Fibroblast of skin of abdomen (primary cell): ENCODE measurements at regions not wholly inside any gene's neighbourhood (a gene's known extent, or its start where the extent isn't known, plus 50 kb on each side); places are given as distances from the start of the nearest gene placed in this dataset.

Experiments
- DNase-seq: peaks from one replicate; pipeline ENCODE4 v3.0.0-alpha.2; 2013

DNA sequence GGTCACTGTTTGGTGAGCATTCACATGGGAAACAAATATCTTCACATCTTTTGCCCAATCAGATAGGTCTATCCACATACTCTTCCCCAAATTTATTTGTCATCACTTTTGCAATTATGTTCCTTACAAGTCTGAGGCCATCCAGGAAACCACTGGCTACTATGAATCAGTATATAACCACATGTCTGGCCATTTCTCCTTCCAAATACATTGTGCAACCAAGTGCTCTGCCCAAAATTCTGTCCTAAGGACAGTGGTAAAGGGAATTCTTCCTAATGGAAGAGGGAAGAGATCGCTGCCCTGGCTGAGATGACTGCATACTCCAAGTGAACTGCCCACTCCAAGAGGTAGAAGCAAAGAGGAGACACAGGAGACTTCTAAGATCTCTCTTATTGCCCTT lies 148.9 kb upstream of the MAX start:
- DNase-seq: peak; percentile 95

DNA sequence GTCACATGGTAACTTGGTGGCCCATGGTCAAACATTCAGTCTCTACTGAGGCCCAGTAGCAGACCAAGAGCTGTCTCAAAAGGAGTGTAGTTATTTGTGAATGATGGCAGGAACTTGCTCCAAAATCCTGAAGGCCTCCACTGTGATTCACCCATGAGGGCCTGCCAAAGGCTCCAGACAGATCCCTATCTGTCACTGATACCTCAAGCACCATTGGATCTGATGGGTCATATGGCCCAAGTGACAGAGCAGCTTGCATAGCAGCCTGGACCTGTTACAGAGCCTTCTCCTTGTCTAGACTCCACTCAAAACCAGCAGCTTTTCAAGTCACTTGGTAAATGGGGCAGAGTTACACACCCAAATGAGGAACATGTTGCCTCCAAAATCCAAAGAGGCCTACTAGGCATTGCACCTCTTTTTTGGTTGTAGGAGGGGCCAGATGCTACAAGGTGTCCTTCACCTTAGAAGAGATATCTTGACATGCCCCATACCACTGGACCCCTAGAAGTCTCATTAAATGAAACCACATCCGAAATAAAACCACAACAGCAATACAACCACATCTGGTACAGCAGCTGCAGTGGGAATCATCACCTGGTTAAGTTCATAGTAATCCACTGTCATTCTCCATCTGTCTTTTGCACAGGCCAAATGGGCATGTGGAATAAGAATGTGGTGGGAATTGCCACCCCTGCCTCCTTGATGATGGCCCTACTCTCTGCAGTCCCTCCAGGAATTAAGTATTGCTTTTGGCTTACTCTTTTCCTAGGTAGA lies 150.4 kb upstream of the MAX start:
- DNase-seq: no peak

DNA sequence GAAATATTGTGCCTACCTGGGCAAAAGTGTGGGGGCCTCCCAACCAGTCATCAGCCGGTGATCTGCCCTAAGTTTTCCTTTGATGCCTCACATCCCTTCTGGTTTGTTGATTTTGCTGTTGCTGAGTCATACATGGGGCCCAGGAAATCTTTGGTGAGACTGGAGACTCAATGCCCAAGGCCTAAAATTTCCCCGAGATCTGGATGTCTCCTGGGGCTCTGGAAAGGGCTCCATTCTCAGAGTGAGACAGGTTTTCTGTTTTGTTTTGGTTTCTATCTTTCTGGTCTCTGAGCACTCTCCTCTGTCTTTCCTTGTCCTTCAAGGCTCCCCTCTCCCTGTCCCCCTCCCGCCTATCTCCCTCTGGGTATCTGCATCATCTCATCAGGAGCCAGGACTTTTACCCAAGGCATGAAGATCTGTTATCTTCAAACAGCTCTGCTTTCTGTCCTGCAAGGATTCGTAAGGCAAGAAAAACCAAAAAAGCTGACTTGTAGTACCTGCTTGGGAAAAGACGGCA lies 152.8 kb upstream of the MAX start:
- DNase-seq: peak; percentile 61

DNA sequence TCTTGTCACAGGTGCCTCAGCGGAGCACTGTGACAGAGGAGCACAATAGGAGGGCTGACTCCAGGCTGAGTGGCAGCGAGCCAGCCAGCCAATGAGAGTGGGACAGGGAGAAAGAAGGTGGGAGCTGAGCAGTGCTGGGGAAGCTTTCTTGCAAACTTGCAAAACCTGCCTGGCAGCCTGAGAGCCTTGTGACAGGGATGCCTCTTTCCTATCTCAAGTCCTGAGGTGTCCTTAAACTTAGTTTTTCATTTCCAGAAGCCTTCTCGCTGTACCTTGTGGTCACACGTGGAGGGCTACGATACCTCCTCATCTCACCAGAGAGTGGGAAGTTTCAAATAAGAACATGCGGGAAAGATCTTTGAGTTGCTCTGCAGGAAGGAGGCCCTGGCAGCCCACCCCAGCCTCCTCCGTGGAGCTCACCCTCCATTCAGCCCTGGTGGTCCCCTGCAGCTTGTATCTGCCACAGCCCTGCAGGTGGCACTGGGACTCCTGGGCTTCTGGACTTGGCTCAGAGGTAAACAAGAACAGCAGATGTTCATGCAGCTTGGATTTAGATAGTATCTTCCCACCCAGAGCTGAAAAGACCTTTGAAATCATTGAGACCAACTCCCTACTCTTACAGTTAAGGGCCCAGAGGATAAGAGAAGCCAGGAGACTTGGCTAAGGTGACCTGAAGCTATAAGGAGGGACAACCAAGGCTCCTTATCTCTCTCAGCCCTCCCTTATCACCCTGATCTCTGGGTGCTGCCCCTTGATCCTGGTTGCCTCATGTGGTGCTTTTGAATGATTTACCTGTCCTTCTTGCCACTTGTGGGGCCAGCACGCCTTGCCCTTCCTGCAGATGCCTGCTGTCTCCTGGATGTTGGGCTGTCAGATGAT lies 153.5 kb upstream of the MAX start:
- no peak for DNase-seq

DNA sequence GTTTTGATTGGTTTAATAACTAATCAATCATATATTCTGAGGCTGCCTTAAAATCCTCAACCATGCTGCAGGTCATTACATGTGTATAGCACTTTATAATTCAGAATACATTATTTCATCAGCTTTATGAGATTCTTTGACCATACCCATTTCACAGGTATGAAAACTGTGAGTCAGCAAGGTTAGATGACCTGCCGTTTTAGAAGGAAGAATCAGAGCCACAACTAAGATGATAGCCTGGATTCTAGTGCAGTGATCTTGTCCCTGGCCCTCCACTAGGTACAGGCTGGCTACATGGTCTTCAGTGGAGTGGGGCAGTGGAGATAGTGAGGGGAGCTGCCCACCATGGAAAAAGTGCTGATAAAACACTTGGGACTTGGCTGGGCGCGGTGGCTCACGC lies 154.4 kb upstream of the MAX start:
- DNase-seq: no peak

DNA sequence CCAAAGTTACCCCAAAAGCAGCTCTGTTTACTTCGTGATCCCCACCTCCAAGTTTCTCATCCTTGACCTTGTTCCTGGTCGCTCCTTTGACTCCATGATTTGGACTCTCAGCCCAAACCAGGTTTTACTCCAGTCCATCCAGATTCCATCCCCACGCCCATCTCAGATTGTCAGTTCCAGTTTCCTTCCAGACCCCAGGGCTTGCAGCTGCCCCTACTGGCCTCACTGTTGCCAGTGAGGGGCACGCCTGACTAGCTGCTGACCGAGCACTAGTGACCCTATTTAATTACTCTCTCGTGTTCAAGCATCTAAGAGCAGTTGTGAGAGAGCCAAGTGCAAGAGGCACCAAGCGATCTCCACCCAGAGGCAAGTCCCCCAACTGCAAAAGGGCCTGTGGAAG lies 155.1 kb upstream of the FUT8 start:
- DNase-seq: no peak

DNA sequence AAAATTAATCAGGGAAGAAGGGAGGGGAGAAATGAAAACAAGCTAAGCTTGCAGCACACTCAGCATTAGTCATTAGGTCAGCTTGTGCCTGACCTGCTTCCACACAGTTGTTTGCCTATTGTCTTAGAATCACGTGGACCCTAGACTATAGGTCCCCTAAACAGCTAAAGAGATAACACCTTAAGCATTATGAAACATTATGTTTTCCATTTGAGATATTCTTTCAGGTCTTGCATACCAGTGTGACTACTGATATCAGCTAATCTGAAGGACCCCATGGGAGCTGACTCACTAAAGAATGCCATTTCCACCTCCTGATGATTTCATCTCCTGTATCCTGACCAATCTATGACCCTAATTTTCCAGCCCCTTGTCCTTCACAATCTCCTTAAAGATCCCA lies 154.1 kb upstream of the FUT8 start:
- peak; percentile 73 for DNase-seq

DNA sequence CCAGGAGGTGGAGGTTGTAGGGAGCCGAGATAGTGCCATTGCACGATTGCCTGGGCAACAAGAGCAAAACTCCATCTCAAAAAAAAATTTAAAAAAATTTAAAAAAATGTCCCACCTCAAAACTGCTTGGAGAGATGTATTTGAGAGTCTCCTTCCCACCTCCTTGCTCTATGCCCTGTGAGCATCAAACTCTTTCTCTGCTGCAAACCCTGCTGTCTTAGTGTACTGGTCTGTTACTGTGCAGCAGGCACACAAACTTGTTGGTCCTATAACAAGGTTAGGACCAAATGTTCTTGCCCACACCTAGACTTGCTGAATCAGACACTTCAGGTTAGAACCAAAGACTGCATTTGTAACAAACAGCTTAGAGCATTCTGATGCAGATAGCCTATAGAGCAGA lies 153.5 kb upstream of the FUT8 start:
- no peak for DNase-seq

DNA sequence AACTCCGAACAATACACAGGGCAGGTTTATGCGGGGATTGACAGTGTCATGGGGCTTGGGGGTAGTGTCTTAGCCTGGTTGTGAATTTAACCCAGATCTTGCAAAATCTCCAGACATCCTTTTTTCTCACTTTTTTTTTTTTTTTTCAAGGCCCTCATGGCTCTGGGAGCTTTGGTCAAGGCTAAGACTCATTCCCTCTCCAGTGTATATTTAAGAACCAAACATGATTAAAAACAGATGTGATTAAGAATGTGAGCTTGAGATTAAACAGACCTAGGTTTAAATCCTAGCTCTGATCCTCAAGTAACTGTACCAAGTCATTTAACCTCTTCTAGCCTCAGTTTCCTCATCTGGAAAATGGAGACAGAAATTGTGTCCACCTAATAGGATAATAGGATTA lies 151.7 kb upstream of the FUT8 start:
- peak; percentile 87 for DNase-seq

DNA sequence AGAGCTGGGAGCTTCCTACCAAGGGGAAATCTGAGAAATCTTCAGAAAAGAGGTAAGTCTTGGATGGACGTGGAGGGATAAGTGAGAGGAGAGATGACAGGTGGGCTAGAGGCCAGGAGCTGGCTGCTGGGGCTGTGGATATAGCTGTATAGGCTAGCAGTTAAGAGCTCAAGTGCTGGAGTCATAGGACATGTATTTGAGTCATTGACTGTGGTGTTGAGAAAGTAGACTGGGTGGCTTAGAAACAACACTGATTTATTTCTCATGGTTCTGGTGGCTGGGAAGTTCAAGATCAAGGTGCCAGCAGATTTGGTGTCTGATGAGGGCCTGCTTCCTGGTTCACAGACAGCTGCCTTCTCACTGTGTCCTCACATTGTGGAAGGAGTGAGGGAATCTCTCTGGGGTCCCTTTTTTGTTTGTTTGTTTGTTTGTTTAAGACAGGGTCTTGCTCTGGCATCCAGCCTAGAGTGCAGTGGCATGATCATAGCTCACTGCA lies 151.1 kb upstream of the FUT8 start:
- DNase-seq: no peak

DNA sequence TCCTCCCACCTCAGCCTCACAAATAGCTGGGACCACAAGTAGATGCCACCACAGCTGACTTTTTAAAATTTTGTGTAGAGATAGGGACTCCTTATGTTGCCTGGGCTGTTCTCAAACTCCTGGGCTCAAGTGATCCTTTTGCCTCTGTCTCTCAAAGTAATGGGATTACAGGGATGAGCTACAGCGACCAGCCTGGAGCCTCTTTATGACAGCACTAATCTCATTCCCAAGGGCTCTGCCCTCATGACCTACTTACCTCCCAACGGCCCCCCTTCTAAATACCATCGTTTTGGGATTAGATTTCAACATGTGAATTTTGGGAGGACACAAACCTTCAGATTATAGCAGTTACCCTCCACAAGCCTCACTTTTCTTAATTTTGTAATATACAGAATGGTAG lies 150.6 kb upstream of the FUT8 start:
- DNase-seq: no peak

DNA sequence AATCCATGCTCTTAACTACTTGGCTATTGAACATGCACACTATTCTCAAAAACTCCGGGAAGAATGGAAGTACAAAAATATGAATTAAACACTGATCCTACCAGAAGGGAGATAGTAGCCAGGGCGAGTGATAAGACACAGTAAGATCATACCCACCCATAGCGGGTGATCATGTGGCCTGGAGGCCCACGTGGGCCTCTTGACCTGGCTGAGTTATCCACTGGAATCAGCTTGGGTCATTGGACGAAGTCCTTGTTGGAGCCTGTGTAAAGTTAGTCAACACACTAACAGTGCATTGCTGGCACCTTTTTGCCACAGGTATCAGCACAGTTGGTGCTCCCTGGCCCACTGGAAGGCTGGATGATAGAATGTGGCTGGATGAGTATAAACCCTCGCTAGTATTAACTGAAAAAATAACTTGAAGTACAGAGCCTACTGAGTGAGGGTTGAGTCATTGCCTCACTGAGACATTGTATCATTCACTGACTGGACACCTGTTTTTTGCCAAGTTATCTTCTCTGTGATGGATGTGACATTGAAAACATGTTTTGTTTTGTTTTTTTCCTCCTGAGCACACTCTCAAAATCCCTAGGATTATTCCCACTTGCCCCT lies 149.2 kb upstream of the FUT8 start:
- no peak for DNase-seq

DNA sequence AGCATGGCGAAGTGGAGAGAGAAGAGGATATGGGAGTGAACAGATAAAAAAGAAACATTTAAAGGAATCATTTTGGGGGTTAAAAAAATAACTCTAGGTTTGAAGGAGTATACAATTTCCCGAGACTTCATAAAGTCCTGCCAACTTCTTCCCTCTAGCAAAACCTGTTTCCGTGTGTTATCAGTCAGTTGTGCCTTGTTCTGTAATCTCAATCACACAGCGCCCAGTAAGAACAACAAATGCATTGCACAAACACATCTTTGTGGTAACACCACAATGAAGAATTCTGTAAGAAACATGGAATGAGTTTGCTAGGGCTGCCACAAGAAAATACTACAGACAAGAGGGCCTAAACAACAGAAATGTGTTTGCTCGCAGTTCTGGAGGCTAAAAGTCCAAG lies 144.7 kb upstream of the FUT8 start:
- no peak for DNase-seq

DNA sequence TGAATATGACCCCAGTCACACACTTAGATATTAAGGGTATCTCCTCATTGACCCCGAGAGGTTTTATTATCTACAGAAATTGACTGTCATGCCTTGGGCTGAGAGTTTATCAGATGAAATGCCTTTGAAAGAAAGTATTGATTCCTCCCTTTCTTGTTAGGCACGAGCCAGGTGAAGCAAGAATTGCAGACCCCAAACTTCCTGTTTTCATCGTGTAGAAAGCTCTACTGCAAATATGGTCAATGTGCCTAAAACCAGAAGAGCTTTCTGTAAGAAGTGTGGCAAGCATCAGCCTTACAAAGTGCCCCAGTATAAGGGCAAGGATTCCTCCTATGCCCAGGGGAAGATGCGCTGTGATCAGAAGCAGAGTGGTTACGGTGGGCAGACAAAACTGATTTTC lies 143.9 kb upstream of the FUT8 start:
- DNase-seq: no peak

DNA sequence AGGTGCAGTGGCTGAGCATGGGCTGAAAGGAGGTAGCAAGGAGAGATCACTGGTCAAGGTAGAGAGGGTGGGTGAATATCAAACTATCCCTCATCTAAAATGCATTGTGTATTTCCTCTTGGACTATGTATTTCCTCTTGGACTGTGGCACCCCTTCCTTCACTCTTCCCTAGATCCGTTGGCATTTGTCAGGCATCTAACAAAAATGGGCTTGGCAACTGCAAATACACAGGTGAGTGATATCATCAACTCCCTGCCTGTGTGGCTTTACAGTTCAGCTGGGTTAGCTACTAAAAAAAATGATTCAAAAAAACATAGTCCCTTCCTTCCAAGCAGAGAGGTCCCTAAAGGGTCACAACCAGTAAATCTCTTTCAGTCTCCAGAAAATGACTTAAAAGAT lies 142.8 kb upstream of the FUT8 start:
- DNase-seq: no peak

DNA sequence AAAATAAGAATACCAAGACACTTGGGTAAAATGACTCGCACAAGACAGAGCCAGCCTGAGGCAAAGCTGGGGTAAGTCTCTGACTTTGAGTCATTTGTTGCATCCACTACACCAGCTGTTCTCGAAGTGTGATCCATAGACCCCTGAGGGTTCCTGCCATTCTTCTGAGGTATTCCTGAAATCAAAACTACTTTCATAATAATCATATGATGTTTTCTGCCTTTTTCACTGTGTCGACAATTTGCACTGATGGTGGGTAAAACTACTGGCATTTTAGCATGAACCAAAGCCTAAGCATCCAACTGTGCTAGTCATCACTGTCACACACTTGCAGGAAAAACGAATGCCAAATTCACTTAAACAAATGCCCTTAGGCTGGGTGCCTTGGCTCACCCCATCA lies 135.5 kb upstream of the FUT8 start:
- no peak for DNase-seq

DNA sequence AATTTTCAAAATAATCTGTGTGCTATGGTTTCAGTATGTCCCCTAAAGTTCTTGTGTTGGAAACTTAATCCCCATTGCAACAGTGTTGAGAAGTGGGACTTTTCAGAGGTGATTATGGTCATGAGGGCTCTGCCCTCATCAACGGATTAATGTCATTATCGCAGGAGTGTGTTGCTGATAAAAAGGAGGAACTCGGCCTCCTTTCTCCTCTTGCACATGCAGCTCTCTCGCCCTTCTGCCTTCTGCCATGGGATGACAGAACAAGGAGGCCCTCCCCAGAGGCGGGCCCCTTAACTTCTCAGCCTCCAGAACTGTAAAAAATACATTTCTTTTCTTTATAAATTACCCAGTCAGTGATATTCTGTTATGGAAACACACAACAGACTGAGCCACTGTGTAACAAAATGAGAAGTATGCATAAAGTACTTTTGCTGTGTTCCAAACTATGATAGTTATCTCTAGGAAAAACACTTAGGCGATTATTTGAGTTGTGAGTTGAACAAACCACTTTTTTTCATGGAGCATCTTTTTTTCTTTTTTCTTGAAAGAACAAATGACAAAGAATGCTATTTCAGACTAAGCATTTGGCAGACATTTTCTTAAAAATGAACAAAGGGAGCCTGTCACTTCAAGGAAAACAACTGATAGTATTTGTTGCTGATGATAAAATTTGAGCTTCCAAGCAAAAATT lies 134.8 kb upstream of the FUT8 start:
- DNase-seq: no peak

DNA sequence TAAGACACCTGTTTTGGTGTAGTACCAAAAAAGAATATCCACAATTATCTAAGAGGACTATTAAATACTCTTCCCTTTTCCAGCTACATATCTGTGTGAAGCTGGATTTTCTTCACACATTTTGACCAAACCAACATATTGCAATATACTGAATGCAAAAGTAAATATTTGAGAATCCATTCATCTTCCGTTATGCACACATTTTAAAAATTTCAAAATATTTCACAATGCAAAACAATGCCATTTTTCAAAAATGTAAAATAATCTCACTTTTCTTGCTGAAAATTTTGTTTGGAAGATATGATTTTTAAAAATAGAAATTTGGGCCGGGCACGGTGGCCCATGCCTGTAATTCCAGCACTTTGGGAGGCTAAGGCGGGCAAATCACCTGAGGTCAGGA lies 133.9 kb upstream of the FUT8 start:
- DNase-seq: no peak

DNA sequence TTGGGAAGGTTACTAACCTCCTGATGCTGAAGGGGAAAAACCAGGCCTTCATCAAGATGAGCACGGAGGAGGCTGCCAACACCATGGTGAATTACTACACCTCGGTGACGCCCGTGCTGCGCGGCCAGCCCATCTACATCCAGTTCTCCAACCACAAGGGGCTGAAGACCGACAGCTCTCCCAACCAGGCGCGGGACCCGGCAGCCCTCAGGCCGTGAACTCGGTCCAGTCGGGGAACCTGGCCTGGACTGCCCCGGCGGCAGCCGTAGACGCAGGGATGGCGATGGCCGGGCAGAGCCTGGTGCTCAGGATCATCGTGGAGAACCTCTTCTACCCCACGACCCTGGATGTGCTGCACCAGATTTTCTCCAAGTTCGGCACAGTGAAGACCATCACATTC lies 133.0 kb upstream of the FUT8 start:
- no peak for DNase-seq

DNA sequence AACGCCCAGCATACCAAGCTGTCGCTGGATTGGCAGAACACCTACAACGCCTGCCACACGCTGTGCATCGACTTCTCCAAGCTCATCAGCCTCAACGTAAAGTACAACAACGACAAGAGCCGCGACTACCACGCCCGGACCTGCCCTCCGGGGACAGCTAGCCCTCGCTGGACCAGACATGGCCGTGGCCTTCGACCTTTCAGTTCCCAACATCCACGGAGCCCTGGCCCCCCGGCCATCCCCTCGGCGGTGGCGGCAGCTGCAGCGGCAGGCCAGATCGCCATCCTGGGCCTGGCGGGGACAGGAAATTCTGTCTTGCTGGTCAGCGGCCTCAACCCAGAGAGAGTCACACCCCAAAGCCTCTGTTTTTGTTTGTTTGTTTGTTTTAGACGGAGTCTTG lies 132.6 kb upstream of the FUT8 start:
- DNase-seq: no peak

DNA sequence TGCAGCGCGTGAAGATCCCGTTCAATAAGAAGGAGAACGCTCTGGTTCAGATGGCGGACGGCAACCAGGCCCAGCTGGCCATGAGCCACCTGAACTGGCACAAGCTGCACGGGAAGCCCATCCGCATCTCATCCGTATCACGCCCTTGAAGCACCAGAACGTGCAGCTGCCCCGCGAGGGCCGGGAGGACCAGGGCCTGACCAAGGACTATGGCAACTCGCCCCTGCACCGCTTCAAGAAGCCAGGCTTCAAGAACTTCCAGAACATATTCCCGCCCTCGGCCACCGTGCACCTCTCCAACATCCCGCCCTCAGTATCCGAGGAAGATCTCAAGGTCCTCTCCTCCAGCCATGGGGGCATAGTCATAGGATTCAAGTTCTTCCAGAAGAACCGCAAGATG lies 131.9 kb upstream of the FUT8 start:
- DNase-seq: no peak

DNA sequence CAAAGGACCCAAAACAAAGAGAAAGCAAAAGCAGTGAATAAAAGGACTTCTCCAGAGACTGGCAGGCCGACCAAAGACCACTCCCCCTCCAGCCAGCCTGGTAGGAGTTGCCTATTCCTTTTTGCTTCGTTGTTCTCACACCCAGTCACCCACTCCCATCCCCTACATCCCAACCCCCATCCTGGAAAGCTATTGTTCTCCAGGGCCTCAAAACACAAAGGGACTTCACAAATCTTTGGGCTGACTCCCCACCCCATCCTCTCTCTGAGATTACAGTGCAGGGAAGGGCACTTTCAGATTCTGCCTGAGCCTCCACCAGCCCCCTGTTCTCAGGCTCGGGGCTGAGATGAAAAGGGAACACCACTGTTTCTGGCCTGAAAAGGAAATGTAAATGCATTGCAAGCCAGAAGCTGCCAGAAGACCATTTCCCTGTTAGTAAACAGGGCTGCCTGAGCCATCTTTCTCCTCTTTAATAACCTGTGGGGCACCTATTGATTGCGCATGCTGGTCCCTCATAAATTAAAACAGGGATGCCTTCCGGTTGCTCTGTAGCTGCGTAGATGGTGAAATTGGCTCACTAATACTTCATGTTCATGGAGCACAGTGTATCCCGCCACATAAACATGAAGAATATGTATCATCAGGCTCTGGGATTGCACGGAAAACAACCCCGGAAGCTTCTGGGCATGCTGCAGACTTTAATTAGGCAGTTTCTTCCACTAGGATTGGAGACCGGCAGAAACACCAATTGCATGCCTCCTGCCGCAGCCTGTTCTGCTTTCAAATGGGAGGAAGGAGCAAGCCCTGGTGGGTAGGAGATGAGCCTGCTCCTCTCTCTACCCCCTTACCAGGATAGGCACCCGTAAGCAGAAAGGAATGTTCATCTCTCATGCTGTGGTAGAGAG lies 130.3 kb upstream of the FUT8 start:
- DNase-seq: peak; percentile 93
